Right lobe of liver (tissue), 6 donors: ENCODE measurements at regions not wholly inside any gene's neighbourhood (a gene's known extent, or its start where the extent isn't known, plus 50 kb on each side); places are given as distances from the start of the nearest gene placed in this dataset.

Source experiments
- ATAC-seq, 4 donors: fragments of 200-7000 bp; cut with Tn5 transposase; one replicate each; pipeline ENCODE4 v1.9.1; 2020; ENCODE audit warnings: mild to moderate bottlenecking in 4 of 4, moderate library complexity in 4 of 4
- DNase-seq, 3 donors: peaks; one replicate each; pipeline ENCODE4 v3.0.0-alpha.2; 2020
- H3K27ac ChIP-seq, 3 donors: fragments of 200-600 bp; one replicate each; pipeline ENCODE4 v1.8.0; 2022
- H3K27me3 ChIP-seq, 2 donors: fragments of 200-600 bp; one replicate each; pipeline ENCODE4 v1.8.0; 2022
- H3K36me3 ChIP-seq, 4 donors: fragments of 200-600 bp; sonication (generic) in 1 of 4; one replicate each; pipeline versions ENCODE4 v1.5.1 to v1.8.0; 2017 to 2022; ENCODE audit warnings: control low read depth in 1 of 4
- H3K4me1 ChIP-seq, 4 donors: fragments of 200-600 bp; sonication (generic) in 1 of 4; one replicate each; pipeline versions ENCODE4 v1.5.1 to v1.8.0; 2017 to 2022; ENCODE audit warnings: control low read depth in 1 of 4
- H3K4me3 ChIP-seq, 3 donors: fragments of 200-600 bp; one replicate each; pipeline ENCODE4 v1.8.0; 2022
- H3K9me3 ChIP-seq, 4 donors: fragments of 200-600 bp; sonication (generic) in 1 of 4; one replicate each; pipeline versions ENCODE4 v1.5.1 to v1.8.0; 2017 to 2022; ENCODE audit warnings: control low read depth in 1 of 4
- POLR2A ChIP-seq: fragments of 450-650 bp; IDR thresholded peaks from one replicate; pipeline ENCODE4 v1.6.1; 2017; ENCODE audit warnings: antibody characterized with exemption, mild to moderate bottlenecking
- WGBS: methylation state at CpG from one replicate; pipeline ENCODE4 v1.1.6; 2018; ENCODE audit warnings: low coverage, low lambda C conversion rate; ENCODE audit not compliant: insufficient coverage; ENCODE audit errors: missing lambda C conversion rate; 5-methylcytosine and 5-hydroxymethylcytosine counted together
- intact Hi-C, 2 donors: fragments of 100-400 bp; cut with DNase I; formaldehyde crosslinking; loops; one replicate each; pipeline versions ENCODE4 v1.11.2 to v1.14.1; 2022
- TF ChIP-seq, protein P1 (sequence below), 4 donors: fragments of 200-600 bp in 3 of 4; fragments of 450-650 bp in 1 of 4; IDR thresholded peaks; one replicate each; pipeline versions ENCODE4 v1.5.1 to v1.8.0; 2016 to 2022; ENCODE audit warnings: antibody characterized with exemption in 4 of 4, mild to moderate bottlenecking in 2 of 4
- donor health status: DM: no; HTN: yes; CAD: no.
- donor health status: DM: no; HTN: no; CAD: no.
- donor health status: DM: no; HTN: no; CAD: no.
- donor health status: DM: no; HTN: yes; CAD: no.
- donor health status: DM: no; HTN: yes; CAD: no.

- H3K4me3 ChIP-seq = no peak overlapping the region
- 62% methylated on average over 6 of the region's 6 CpGs for WGBS
- DNase-seq = no peak
- intact Hi-C loops = no loop called here
- no peaks in the 10 kb centered on the region for H3K9me3 ChIP-seq
- ATAC-seq = no peak
- no peaks in the 10 kb centered on the region for H3K36me3 ChIP-seq
- H3K4me1 ChIP-seq = no peaks in the 10 kb centered on the region
- TF ChIP-seq, protein P1, sequence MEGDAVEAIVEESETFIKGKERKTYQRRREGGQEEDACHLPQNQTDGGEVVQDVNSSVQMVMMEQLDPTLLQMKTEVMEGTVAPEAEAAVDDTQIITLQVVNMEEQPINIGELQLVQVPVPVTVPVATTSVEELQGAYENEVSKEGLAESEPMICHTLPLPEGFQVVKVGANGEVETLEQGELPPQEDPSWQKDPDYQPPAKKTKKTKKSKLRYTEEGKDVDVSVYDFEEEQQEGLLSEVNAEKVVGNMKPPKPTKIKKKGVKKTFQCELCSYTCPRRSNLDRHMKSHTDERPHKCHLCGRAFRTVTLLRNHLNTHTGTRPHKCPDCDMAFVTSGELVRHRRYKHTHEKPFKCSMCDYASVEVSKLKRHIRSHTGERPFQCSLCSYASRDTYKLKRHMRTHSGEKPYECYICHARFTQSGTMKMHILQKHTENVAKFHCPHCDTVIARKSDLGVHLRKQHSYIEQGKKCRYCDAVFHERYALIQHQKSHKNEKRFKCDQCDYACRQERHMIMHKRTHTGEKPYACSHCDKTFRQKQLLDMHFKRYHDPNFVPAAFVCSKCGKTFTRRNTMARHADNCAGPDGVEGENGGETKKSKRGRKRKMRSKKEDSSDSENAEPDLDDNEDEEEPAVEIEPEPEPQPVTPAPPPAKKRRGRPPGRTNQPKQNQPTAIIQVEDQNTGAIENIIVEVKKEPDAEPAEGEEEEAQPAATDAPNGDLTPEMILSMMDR (IDR thresholded peaks at IDR 0.05) = no peak
- H3K27me3 ChIP-seq = no peaks in the 10 kb centered on the region
- no peak overlapping the region for H3K27ac ChIP-seq
Measured at GRCh38 chr1:60891281-60891680, 191.1 kb upstream of the NFIA start.

DNA sequence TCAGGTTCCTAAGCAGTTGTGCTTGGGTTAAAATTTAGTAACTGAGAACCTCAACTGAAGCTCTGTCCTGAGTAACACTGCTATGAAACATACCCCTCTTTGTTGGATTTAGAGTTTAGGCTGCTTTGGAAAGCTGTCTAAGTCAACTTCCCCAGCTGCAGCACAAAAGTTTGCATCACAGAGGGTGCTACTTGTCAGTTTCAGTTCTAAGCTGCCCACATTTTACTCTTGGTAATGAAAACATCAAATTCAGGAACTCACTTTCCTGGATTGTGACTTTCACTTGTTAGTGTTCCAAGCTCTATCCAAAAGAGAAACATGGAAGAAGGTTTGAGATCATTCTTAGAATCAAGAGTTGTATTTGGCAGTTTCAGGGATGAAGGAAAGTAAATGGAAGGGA is 191.7 kb upstream of the NFIA start:
- Histone ChIP-seq H3K4me1 (no peaks in the 10 kb centered on the region), H3K27me3 (no peaks in the 10 kb centered on the region), H3K36me3 (no peaks in the 10 kb centered on the region), H3K4me3 (no peak overlapping the region), H3K9me3 (no peaks in the 10 kb centered on the region), H3K27ac (no peak overlapping the region)
- no peak for ATAC-seq
- TF ChIP-seq POLR2A = no peak
- TF ChIP-seq, protein P1 (IDR thresholded peaks at IDR 0.05) = no peak
- intact Hi-C loops = no loop called here
- DNase-seq = no peak

- WGBS = 90% methylated on average over 2 of the region's 2 CpGs
- DNase-seq (no peak), ATAC-seq (no peak)
- no peaks in the 10 kb centered on the region for H3K9me3 ChIP-seq
- no peak for TF ChIP-seq POLR2A
- H3K4me3 ChIP-seq = no peak overlapping the region
- intact Hi-C loops = no loop called here
- no peaks in the 10 kb centered on the region for H3K4me1 ChIP-seq
- H3K27me3 ChIP-seq = no peaks in the 10 kb centered on the region
- H3K27ac ChIP-seq = no peak overlapping the region
- H3K36me3 ChIP-seq = no peaks in the 10 kb centered on the region
Measured at GRCh38 chr1:60889709-60890108, 192.7 kb upstream of the NFIA start.

GRCh38 chr1:60888126-60888525 is 194.2 kb upstream of the NFIA start:
- Histone ChIP-seq H3K4me3 (no peak overlapping the region), H3K36me3 (no peaks in the 10 kb centered on the region), H3K27ac (no peak overlapping the region), H3K27me3 (no peaks in the 10 kb centered on the region), H3K9me3 (no peaks in the 10 kb centered on the region), H3K4me1 (no peaks in the 10 kb centered on the region)
- intact Hi-C loops = no loop called here
- ATAC-seq (no peak), DNase-seq (no peak)
- TF ChIP-seq POLR2A = no peak
- TF ChIP-seq, protein P1 (IDR thresholded peaks at IDR 0.05) = no peak
- 71% methylated on average over 1 of the region's 3 CpGs for WGBS

GRCh38 chr1:60886793-60887331 is 195.5 kb upstream of the NFIA start:
- Histone ChIP-seq H3K36me3 (no peaks in the 10 kb centered on the region), H3K4me3 (no peak overlapping the region), H3K4me1 (no peaks in the 10 kb centered on the region), H3K9me3 (no peaks in the 10 kb centered on the region), H3K27ac (no peak overlapping the region), H3K27me3 (no peaks in the 10 kb centered on the region)
- intact Hi-C loops = no loop called here
- TF ChIP-seq, protein P1 (IDR thresholded peaks at IDR 0.05) = no peak
- TF ChIP-seq POLR2A = no peak
- 41% methylated on average over 6 of the region's 6 CpGs for WGBS
- ATAC-seq (no peak), DNase-seq (no peak)
